Nephron (organoid): ENCODE measurements at regions not wholly inside any gene's neighbourhood (a gene's known extent, or its start where the extent isn't known, plus 50 kb on each side); places are given as distances from the start of the nearest gene placed in this dataset.

ENCODE experiments used
- H3K27ac Mint-ChIP-seq, 3 experiments: 2 replicates each; pipeline ENCODE4 v1.8.0; 2020; ENCODE audit warnings: mixed read lengths in 3 of 3, mild to moderate bottlenecking in 2 of 3, moderate library complexity in 1 of 3
- H3K27me3 Mint-ChIP-seq: 2 replicates; pipeline ENCODE4 v1.8.0; 2021; ENCODE audit warnings: low read depth, mild to moderate bottlenecking, moderate library complexity, mixed read lengths
- H3K36me3 Mint-ChIP-seq: 2 replicates; pipeline ENCODE4 v1.8.0; 2020; ENCODE audit warnings: low read depth, mixed read lengths
- H3K4me1 Mint-ChIP-seq: 2 replicates; pipeline ENCODE4 v1.8.0; 2020; ENCODE audit warnings: mixed read lengths
- H3K4me3 Mint-ChIP-seq, 3 experiments: 2 replicates each; pipeline ENCODE4 v1.8.0; 2020; ENCODE audit warnings: mild to moderate bottlenecking in 3 of 3, mixed read lengths in 3 of 3, moderate library complexity in 2 of 3
- H3K9me3 Mint-ChIP-seq: 2 replicates; pipeline ENCODE4 v1.8.0; 2020; ENCODE audit warnings: mixed read lengths
- TF ChIP-seq, protein P1 (sequence below), 3 experiments: fragments of 200-600 bp; sonication (generic); IDR thresholded peaks; one replicate each; pipeline ENCODE4 v1.5.0; 2021; ENCODE audit warnings: antibody characterized with exemption in 3 of 3; ENCODE audit not compliant: unreplicated experiment in 3 of 3

DNA sequence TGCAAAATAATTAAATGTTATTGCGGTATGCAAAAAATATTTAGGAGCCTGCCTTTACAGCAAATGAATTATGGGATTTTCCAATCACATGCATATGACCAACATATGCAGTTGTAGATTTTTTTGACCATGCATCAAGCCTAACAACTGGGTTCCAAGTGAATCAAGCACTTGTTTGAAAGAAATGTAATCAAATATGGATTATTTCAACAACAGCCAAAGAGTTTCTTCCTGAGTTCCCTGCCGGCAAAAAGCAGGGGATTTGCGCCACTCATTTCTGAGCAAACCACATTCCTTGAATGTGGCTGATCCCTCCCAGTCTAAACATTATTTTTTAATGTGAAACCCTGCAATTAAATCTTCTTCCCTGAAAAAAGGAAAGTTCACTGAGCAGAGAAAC, 100.1 kb upstream of the ADTRP start:
- Mint-ChIP-seq H3K4me3 (no peak overlapping the region), H3K4me1 (peaks cover 20% of the 10 kb centered on the region), H3K9me3 (peaks cover 18% of the 10 kb centered on the region), H3K27ac (no peak overlapping the region), H3K27me3 (peaks cover 4% of the 10 kb centered on the region), H3K36me3 (peaks cover 4% of the 10 kb centered on the region)
- TF ChIP-seq, protein P1, sequence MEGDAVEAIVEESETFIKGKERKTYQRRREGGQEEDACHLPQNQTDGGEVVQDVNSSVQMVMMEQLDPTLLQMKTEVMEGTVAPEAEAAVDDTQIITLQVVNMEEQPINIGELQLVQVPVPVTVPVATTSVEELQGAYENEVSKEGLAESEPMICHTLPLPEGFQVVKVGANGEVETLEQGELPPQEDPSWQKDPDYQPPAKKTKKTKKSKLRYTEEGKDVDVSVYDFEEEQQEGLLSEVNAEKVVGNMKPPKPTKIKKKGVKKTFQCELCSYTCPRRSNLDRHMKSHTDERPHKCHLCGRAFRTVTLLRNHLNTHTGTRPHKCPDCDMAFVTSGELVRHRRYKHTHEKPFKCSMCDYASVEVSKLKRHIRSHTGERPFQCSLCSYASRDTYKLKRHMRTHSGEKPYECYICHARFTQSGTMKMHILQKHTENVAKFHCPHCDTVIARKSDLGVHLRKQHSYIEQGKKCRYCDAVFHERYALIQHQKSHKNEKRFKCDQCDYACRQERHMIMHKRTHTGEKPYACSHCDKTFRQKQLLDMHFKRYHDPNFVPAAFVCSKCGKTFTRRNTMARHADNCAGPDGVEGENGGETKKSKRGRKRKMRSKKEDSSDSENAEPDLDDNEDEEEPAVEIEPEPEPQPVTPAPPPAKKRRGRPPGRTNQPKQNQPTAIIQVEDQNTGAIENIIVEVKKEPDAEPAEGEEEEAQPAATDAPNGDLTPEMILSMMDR (IDR thresholded peaks at IDR 0.05; ENCODE audit: unreplicated experiment in 3 of 3): no peak

DNA sequence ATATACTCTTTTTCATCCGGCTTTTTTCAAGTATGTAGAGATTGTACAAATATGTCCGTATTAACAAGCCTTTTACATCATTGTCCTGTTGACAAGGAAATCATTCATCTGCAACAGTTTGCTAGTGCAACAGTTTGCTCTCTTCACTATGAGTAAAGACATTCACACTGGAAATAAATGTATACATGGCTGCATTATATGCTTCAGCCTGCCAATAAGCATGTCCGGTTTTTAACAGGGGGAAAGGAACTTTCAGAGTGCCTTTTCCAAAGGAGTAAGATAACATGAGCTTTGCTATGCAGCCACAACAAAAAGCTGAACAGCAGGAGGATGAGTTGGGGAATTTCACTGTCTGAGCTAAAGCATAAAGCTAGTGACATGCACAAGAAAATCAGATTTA, 99.4 kb upstream of the ADTRP start:
- no peak overlapping the region for H3K27ac Mint-ChIP-seq
- peaks cover 4% of the 10 kb centered on the region for H3K36me3 Mint-ChIP-seq
- peaks cover 4% of the 10 kb centered on the region for H3K27me3 Mint-ChIP-seq
- TF ChIP-seq, protein P1 (IDR thresholded peaks at IDR 0.05; ENCODE audit: unreplicated experiment in 3 of 3): no peak
- H3K4me1 Mint-ChIP-seq: peaks cover 20% of the 10 kb centered on the region
- H3K9me3 Mint-ChIP-seq: peaks cover 18% of the 10 kb centered on the region
- H3K4me3 Mint-ChIP-seq: no peak overlapping the region

DNA sequence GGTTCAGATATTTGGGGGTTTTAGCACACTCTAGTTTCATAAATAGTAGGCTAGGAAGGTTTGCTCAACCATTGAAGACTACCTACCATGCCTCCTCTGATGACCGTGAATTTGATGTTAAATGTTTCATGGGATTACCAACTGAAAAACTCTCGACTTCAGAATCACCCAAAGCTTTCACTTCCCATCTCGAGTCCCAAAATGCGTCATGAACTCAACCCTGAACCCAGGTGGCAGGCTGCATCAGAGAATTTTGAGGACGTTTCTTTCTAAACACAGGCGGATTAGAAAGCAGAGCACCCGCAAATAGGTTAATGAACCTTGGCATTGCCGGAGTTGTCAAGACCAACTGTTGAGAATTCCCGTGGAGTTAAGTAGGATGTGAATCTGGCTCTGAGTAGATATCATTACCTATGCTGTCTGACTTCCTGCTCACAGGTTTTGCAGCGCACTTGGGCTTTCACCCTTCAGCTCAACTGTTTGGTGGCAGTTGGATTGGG, 98.4 kb upstream of the ADTRP start:
- H3K36me3 Mint-ChIP-seq: peaks cover 4% of the 10 kb centered on the region
- peaks cover 20% of the 10 kb centered on the region for H3K4me1 Mint-ChIP-seq
- H3K27ac Mint-ChIP-seq: no peak overlapping the region
- peaks cover 4% of the 10 kb centered on the region for H3K27me3 Mint-ChIP-seq
- peaks cover 16% of the 10 kb centered on the region for H3K9me3 Mint-ChIP-seq
- H3K4me3 Mint-ChIP-seq: no peak overlapping the region
- TF ChIP-seq, protein P1 (IDR thresholded peaks at IDR 0.05; ENCODE audit: unreplicated experiment in 3 of 3): no peak

DNA sequence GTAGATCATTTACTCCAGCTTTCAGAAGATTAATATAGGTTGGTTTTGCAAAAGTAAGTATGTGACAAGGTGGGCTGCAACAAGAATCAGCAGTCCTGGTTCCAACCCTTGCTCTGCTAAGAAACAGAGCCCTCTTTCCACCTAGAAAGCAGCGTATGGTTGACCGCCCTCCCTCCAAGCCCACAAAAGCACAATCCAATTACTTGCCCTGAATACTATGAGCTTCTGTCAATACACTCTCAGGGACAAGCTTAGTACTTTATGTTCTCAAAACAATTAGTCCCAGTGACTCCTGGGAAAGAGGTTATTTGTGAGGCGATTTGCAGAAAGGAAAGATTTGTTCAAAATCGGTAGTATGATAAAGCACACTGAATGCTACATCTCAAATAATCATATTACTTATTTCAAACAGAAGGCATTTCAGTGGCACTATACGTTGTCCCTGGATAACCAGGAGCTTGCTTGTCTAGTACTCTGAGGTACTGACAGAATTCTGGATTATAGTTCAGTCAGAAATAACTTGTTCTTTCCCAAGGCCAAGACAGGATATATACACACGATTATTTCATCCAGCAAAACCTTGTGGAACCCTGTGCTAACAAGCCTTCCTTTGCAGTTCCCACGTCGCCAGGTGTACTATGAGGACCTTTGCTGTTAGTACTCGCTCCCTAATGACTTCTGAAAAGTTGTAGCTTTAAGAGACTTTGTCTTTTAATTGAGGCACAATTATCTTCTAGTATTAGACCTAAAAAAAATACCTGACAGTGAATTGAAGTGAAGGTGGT, 96.9 kb upstream of the ADTRP start:
- Mint-ChIP-seq H3K4me3 (no peak overlapping the region), H3K27me3 (peaks cover 4% of the 10 kb centered on the region), H3K9me3 (peaks cover 7% of the 10 kb centered on the region), H3K27ac (no peak overlapping the region), H3K4me1 (peaks cover 20% of the 10 kb centered on the region), H3K36me3 (peaks cover 4% of the 10 kb centered on the region)
- TF ChIP-seq, protein P1 (IDR thresholded peaks at IDR 0.05; ENCODE audit: unreplicated experiment in 3 of 3): no peak

DNA sequence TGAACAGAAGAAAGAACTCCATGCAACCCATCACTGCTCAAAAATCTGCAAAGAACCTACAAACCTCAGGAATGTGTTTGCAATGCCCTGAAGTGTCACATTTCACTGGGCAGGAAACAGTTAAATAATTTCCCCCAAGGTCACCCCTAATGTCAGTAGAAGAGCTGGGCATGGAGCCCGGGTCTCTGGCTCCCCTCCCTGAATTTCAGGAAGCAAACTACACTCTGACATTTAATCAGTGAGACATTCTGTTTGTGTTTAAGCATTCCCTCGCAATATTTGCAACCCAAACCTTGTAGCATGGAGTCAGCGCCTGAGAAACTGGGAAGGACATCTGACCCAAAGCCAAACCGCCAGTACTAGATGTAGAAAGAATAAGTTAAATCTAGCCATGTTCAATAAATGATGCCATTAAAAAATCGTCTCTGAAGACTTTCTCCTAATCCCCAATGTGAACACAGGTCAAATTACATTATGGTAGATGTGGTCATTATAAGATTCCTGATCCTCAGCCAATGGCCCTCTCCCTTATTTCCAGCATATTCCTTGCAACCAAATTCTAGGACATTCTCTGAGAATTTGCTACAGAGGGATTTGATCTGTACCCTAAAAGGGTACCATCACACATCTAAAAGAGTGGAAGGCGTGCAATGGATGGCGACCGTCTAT, 91.2 kb upstream of the ADTRP start:
- H3K4me3 Mint-ChIP-seq: no peak overlapping the region
- H3K36me3 Mint-ChIP-seq: no peaks in the 10 kb centered on the region
- H3K4me1 Mint-ChIP-seq: peaks cover 14% of the 10 kb centered on the region
- peaks cover 4% of the 10 kb centered on the region for H3K27me3 Mint-ChIP-seq
- peak overlapping the region; percentile 57 to 71 (median 63) for H3K27ac Mint-ChIP-seq
- H3K9me3 Mint-ChIP-seq: peaks cover 2% of the 10 kb centered on the region
- TF ChIP-seq, protein P1 (IDR thresholded peaks at IDR 0.05; ENCODE audit: unreplicated experiment in 3 of 3): no peak
